ENCODE measurements at regions not wholly inside any gene's neighbourhood (a gene's known extent, or its start where the extent isn't known, plus 50 kb on each side); places are given as distances from the start of the nearest gene placed in this dataset.

DNA sequence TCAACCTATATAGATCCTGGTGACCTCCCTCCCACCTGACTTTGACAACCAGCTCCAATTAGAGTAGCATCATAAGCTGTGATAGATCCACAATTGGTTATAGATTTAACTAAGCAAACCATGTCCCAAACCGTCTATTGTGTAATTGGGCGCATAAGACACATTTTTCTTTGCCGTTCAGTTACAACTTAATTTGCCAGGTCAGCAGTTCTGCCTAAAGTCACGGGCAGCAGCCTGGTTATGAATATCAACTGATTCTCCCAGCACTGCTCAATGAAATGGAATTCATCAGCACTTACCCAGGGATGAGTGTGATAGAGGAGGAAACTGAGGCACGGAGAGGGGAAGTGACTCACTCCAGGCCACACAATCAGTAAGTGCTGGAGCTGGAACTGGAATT, 73.4 kb downstream of the KLHDC7A start:
- peaks cover 27% of the 10 kb centered on the region for H3K4me1 Mint-ChIP-seq
- H3K9me3 Mint-ChIP-seq: no peaks in the 10 kb centered on the region
- no peak overlapping the region for H3K27ac Mint-ChIP-seq
- CTCF ChIA-PET: interaction anchor here (1.0 to 15.6 kb wide), 3 partner anchors 18 to 319 kb away, joined by 4 to 340 read pairs (median 130); no protein-coding TSS in a partner anchor
- POLR2A ChIA-PET: no interaction called here
- no peak for ATAC-seq
- no peak for DNase-seq (ENCODE audit: low spot score)
- TF ChIP-seq, protein P1, sequence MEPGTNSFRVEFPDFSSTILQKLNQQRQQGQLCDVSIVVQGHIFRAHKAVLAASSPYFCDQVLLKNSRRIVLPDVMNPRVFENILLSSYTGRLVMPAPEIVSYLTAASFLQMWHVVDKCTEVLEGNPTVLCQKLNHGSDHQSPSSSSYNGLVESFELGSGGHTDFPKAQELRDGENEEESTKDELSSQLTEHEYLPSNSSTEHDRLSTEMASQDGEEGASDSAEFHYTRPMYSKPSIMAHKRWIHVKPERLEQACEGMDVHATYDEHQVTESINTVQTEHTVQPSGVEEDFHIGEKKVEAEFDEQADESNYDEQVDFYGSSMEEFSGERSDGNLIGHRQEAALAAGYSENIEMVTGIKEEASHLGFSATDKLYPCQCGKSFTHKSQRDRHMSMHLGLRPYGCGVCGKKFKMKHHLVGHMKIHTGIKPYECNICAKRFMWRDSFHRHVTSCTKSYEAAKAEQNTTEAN (CRISPR knock-in tag; IDR thresholded peaks at IDR 0.05): no peak
- TF ChIP-seq OVOL2 (CRISPR knock-in tag; IDR thresholded peaks at IDR 0.05; ENCODE audit: borderline replicate concordance) (no peak), NFATC4 (CRISPR knock-in tag; IDR thresholded peaks at IDR 0.05) (no peak), PRRX2 (CRISPR knock-in tag; IDR thresholded peaks at IDR 0.05) (no peak), JAZF1 (CRISPR knock-in tag; IDR thresholded peaks at IDR 0.05) (no peak), CBFB (CRISPR knock-in tag; IDR thresholded peaks at IDR 0.05; ENCODE audit: low read depth) (no peak), FOXP1 (CRISPR knock-in tag; IDR thresholded peaks at IDR 0.05; ENCODE audit: borderline replicate concordance) (no peak), TEAD4 (CRISPR knock-in tag; IDR thresholded peaks at IDR 0.05) (no peak), MYBL2 (CRISPR knock-in tag; IDR thresholded peaks at IDR 0.05) (no peak), NFE2L1 (CRISPR knock-in tag; IDR thresholded peaks at IDR 0.05) (no peak)
- TF ChIP-seq, protein P2, sequence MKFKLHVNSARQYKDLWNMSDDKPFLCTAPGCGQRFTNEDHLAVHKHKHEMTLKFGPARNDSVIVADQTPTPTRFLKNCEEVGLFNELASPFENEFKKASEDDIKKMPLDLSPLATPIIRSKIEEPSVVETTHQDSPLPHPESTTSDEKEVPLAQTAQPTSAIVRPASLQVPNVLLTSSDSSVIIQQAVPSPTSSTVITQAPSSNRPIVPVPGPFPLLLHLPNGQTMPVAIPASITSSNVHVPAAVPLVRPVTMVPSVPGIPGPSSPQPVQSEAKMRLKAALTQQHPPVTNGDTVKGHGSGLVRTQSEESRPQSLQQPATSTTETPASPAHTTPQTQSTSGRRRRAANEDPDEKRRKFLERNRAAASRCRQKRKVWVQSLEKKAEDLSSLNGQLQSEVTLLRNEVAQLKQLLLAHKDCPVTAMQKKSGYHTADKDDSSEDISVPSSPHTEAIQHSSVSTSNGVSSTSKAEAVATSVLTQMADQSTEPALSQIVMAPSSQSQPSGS (CRISPR knock-in tag; IDR thresholded peaks at IDR 0.05; ENCODE audit: borderline replicate concordance, low read depth): no peak
- TF ChIP-seq, protein P3, sequence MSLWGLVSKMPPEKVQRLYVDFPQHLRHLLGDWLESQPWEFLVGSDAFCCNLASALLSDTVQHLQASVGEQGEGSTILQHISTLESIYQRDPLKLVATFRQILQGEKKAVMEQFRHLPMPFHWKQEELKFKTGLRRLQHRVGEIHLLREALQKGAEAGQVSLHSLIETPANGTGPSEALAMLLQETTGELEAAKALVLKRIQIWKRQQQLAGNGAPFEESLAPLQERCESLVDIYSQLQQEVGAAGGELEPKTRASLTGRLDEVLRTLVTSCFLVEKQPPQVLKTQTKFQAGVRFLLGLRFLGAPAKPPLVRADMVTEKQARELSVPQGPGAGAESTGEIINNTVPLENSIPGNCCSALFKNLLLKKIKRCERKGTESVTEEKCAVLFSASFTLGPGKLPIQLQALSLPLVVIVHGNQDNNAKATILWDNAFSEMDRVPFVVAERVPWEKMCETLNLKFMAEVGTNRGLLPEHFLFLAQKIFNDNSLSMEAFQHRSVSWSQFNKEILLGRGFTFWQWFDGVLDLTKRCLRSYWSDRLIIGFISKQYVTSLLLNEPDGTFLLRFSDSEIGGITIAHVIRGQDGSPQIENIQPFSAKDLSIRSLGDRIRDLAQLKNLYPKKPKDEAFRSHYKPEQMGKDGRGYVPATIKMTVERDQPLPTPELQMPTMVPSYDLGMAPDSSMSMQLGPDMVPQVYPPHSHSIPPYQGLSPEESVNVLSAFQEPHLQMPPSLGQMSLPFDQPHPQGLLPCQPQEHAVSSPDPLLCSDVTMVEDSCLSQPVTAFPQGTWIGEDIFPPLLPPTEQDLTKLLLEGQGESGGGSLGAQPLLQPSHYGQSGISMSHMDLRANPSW (CRISPR knock-in tag; conservative IDR thresholded peaks at IDR 0.05; ENCODE audit: low read depth): no peak
- TF ChIP-seq, protein P4, sequence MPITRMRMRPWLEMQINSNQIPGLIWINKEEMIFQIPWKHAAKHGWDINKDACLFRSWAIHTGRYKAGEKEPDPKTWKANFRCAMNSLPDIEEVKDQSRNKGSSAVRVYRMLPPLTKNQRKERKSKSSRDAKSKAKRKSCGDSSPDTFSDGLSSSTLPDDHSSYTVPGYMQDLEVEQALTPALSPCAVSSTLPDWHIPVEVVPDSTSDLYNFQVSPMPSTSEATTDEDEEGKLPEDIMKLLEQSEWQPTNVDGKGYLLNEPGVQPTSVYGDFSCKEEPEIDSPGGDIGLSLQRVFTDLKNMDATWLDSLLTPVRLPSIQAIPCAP (CRISPR knock-in tag; IDR thresholded peaks at IDR 0.05): no peak
- TF ChIP-seq, protein P5, sequence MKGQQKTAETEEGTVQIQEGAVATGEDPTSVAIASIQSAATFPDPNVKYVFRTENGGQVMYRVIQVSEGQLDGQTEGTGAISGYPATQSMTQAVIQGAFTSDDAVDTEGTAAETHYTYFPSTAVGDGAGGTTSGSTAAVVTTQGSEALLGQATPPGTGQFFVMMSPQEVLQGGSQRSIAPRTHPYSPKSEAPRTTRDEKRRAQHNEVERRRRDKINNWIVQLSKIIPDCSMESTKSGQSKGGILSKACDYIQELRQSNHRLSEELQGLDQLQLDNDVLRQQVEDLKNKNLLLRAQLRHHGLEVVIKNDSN (CRISPR knock-in tag; IDR thresholded peaks at IDR 0.05): no peak
- TF ChIP-seq, protein P6, sequence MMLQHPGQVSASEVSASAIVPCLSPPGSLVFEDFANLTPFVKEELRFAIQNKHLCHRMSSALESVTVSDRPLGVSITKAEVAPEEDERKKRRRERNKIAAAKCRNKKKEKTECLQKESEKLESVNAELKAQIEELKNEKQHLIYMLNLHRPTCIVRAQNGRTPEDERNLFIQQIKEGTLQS (CRISPR knock-in tag; conservative IDR thresholded peaks at IDR 0.05): no peak
- TF ChIP-seq, protein P7, sequence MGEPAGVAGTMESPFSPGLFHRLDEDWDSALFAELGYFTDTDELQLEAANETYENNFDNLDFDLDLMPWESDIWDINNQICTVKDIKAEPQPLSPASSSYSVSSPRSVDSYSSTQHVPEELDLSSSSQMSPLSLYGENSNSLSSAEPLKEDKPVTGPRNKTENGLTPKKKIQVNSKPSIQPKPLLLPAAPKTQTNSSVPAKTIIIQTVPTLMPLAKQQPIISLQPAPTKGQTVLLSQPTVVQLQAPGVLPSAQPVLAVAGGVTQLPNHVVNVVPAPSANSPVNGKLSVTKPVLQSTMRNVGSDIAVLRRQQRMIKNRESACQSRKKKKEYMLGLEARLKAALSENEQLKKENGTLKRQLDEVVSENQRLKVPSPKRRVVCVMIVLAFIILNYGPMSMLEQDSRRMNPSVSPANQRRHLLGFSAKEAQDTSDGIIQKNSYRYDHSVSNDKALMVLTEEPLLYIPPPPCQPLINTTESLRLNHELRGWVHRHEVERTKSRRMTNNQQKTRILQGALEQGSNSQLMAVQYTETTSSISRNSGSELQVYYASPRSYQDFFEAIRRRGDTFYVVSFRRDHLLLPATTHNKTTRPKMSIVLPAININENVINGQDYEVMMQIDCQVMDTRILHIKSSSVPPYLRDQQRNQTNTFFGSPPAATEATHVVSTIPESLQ (CRISPR knock-in tag; IDR thresholded peaks at IDR 0.05): no peak
- TF ChIP-seq, protein P8, sequence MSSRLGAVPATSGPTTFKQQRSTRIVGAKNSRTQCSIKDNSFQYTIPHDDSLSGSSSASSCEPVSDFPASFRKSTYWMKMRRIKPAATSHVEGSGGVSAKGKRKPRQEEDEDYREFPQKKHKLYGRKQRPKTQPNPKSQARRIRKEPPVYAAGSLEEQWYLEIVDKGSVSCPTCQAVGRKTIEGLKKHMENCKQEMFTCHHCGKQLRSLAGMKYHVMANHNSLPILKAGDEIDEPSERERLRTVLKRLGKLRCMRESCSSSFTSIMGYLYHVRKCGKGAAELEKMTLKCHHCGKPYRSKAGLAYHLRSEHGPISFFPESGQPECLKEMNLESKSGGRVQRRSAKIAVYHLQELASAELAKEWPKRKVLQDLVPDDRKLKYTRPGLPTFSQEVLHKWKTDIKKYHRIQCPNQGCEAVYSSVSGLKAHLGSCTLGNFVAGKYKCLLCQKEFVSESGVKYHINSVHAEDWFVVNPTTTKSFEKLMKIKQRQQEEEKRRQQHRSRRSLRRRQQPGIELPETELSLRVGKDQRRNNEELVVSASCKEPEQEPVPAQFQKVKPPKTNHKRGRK (CRISPR knock-in tag; IDR thresholded peaks at IDR 0.05; ENCODE audit: borderline replicate concordance): no peak
- TF ChIP-seq, protein P9, sequence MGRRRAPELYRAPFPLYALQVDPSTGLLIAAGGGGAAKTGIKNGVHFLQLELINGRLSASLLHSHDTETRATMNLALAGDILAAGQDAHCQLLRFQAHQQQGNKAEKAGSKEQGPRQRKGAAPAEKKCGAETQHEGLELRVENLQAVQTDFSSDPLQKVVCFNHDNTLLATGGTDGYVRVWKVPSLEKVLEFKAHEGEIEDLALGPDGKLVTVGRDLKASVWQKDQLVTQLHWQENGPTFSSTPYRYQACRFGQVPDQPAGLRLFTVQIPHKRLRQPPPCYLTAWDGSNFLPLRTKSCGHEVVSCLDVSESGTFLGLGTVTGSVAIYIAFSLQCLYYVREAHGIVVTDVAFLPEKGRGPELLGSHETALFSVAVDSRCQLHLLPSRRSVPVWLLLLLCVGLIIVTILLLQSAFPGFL (CRISPR knock-in tag; IDR thresholded peaks at IDR 0.05; ENCODE audit: borderline replicate concordance): no peak
- TF ChIP-seq, protein P10, sequence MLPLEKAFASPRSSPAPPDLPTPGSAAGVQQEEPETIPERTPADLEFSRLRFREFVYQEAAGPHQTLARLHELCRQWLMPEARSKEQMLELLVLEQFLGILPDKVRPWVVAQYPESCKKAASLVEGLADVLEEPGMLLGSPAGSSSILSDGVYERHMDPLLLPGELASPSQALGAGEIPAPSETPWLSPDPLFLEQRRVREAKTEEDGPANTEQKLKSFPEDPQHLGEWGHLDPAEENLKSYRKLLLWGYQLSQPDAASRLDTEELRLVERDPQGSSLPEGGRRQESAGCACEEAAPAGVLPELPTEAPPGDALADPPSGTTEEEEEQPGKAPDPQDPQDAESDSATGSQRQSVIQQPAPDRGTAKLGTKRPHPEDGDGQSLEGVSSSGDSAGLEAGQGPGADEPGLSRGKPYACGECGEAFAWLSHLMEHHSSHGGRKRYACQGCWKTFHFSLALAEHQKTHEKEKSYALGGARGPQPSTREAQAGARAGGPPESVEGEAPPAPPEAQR (CRISPR knock-in tag; IDR thresholded peaks at IDR 0.05): no peak
- peaks cover 22% of the 10 kb centered on the region for H3K27me3 Mint-ChIP-seq (ENCODE audit: low read depth)
- no peaks in the 10 kb centered on the region for H3K36me3 Mint-ChIP-seq
- no peak overlapping the region for H3K4me3 Mint-ChIP-seq

Measured in WTC11 (cell line).